DMS53 treated with DMSO at 0.1 percent for 48 hours (cell line): ENCODE measurements at regions not wholly inside any gene's neighbourhood (a gene's known extent, or its start where the extent isn't known, plus 50 kb on each side); places are given as distances from the start of the nearest gene placed in this dataset.
A peak's percentile ranks its signal among the peaks of the same experiment; 100 is the strongest.
"Not testable (repeated sequence)": the region's sequence is repeated elsewhere in the genome, so short reads cannot be mapped to it uniquely, and the experiment has no call there.

ENCODE experiments used
- DNase-seq: peaks from one replicate; lab custom pipeline; 2025; ENCODE audit not compliant: unreplicated experiment; lab: John Stamatoyannopoulos, UW

DNA sequence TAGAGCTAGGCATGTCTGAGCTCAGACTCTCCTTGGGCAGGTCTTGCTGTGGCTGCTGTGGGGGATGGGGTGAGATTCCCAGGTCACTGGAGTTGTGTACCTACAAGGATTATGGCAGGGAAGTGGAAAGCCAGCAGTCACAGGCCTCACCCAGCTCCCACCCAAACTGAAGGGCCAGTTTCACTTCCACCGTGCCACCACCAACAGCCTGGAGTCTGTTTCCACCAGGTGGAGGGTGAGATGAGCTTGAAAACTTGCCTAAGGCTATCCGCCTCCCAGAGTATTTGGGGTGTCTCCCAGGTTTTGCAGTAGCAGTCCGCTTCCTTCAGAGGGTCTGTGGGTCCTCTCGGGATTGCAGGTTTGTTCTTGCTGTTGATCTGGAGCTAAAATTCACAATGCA, 327.7 kb downstream of the PTPRC start:
- no peak for DNase-seq

DNA sequence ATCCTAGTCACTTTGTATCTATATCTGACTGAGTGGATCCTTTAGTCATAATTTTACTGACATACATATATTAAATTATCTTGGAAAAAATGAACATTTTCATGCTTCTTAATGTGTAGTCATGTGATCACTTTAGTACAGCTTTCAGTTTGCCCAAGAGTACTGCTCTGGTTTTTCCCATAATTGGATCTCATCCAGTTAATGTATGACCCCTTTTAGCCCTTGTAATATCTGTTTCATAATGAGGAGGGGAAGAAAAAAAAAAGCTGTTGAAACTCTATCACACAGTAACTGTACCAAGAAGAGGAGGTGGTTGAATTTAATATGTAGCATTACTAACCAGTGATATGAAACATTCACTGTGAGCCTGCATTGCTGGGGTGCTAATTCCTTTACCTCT, 328.7 kb downstream of the PTPRC start:
- no peak for DNase-seq

DNA sequence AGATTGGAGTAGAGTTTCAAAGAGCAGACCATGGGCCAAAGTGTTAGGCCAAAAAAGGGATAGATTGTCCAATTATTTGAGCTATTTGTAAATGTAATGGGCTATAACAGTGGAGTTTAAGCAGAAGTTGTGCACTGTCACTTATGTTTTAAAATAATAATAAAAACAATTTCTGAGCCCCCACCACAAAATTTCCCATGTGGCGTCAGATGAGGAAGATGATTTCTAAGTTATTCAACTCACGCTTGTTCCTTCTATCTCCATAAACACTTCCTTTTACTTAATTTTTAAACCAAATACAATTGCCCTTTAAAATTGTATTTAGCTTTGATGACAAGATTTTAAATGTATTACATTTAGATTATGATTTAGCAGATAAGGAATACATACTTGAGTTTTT, 330.0 kb downstream of the PTPRC start:
- DNase-seq: no peak

DNA sequence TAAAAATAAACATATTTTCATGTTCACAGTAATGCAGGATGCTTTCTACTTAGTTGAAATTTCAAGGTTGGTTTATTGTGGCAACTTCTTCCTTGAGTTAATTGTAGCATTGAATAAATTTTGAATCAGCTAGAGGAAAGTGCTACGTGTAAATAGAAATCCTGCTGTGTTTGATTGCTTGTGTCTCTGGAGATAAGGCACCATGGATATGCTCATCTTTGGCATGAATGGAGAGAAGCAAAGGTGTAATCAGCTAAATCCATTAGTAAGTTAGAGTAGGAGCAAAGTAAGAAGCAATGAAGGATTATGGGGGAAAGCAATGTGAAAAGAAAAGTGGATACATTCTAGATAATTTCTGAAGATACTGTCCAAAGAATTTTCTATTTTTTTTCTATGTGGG, 331.1 kb downstream of the PTPRC start:
- no peak for DNase-seq

DNA sequence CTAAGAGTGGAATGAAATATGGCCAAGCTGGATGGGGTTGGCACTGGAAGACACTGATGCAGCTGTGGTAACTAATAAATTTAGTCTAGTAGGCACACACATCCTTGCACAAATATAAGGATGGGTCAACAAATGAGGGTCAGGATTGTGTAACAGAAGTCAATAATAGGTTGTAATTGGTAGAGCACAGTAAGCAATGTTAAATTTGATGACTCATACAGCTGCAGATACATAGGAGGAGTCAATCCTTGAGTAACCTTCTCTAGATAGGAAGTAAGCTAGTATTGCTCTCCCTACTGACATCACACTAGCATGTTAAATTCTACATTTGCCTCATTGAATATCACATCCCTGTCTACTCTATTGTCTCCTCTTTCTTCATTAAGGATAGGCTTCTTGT, 332.1 kb downstream of the PTPRC start:
- DNase-seq: peak; percentile 77

DNA sequence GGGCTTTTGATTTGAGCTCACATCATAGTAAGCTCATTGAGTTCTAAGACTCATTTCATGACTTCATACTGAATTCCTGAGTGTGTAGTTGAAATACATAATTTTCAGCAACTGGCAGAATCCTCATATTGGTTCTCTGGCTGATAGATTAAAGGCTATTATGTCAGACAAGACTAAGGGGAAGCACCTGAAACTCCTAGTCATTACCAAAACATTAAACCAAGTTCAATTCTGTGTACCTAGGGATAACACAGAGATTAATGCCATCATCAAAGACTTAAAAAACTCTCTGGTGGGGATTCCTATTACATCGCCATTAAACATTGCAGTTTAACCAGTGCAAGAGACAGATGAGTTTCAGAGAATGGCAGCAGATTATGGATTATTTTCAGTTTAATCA, 339.1 kb downstream of the PTPRC start:
- DNase-seq: no peak

DNA sequence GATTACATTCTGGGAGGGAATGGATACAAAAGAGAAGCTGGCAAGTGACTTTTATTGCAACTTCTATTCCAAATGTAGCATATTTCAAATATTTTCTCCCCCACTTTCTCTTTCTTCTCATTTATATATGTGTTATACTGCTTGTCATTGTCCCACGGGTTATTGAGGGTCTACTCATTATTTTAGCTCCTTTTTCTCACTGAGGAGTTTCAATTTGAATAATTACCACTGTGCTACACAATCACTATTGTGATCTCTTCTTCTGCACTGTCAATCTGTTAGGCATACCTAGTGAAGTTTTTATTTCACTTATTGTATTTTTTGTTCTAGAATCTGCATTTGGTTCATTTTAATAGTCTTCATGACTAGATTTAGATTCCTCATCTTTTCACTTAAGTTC, 339.7 kb downstream of the PTPRC start:
- DNase-seq: no peak

DNA sequence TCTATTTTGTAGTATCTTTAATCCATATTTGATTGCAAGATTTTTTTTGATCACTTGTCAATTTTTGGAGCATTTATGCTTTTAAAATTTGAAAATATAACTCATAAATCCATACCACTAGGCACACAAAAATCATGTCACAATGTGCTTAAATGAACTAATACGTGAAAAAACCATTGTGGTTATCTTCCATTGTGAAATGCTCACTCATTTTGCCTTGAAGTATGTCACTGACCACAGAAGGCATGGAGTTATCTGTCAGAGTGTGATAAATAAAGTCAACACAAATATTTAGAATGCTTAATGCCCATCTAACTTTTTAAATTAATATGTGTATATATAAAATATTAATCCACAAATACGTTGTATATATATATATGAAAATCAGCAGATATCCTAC, 347.2 kb downstream of the PTPRC start:
- no peak for DNase-seq

DNA sequence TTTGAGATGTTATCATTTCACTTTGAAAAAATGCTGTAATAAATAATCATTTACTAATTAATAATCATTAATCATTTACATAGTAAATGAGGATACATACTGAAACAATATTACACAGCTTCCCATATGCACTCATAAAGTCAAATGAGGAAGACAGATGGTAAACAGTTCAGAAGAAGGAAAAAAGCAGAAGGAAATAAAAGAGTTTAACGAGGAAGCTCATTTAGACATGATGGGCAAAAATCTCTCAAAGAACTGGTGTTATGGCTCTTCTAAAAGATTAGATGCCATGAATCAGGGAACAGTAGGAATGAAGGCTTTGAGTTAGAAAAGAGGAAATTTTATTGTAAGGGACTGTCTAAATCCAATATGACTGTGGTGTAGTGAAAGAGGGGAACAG, 347.6 kb downstream of the PTPRC start:
- no peak for DNase-seq

DNA sequence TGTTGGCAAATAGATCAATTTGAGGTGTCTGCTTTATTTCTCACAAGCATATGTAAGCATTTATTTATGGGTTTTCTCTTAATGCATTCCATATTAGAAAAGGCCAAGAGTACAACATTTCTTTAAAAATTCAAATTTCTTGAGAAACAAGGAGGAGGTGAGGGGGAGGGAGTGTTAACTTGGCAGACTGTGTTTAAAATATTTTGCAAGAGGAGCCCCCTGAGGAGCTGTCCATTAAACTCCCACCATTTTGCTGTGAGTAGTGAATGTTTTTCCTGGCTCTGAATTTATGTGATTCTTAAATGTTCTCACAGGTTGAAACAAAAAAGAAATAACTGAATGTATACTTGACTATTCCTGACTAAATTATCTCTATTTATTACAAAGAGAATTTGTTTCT, 363.8 kb downstream of the PTPRC start:
- DNase-seq: no peak

DNA sequence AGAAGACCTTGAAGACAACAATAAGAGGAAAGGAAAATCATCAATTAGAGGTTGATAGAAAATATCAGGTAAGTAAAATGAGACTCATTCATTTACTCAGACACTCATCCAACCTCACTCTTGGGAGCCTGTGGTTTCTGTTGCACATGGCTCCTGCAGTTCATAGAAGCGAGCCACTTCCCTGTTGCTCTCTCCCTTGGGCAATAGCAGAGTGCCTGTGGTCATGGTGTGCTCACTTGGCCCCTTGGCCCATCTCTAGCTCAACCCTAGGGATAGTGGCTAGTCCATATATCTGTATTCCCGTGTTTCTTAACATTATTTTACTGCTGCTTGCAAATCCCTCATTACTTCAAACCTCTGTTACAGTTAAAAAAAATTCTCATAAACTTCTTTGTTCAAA, 368.6 kb downstream of the PTPRC start:
- no peak for DNase-seq

DNA sequence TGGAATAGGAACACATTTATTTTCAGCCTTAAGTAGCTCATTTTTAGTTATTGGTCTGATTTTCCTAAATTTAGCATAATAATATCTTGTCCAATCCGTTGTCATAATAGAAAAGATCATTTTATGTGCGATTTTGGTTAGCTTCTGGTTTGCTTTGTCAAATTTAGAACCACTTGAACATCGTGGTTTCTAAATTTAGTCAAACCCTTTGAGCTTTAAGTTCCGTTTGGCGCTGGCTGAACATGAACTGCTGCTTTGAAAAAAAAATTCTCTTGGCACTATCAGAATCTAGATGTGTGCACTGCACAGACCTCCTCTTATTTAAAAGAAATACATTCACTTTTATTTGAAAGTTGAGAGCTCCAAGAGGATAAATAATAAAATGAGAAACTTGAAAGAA, 370.6 kb downstream of the PTPRC start:
- DNase-seq: no peak

DNA sequence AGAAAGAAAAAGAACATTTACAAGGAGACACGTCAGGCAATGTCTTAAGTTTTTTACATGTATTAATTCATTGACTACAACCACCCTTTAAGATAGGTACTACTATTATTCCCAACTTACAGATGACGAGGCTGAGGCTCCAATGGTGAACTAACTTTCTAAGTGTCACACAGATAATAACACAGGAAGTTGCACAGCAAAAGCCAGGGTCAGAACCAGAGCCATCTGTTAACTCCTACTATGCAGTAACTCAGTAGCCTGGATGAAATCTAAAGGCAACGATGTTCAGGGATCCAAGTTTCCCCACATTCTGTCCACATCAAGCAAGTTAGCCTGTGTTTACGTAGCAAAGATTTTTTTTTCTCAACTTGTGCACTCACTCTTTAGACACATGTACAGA, 371.7 kb downstream of the PTPRC start:
- DNase-seq: no peak

DNA sequence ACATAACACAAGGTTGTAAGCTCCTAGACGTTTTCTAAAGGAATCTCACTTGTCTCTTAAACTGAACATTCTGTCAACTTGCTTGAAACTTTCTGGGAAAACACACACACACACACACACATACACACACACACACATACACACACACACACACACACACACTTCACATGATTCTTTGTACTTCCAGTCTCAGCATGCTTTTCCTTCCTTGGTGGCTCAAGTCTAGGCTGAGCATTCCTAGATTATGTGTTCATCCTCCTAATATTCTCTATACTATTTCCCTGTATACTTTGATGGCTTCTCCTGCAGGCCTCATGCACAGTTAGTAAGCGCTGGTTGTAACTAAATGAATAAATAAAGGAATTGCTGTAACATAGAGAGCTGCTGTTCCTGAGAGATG, 372.1 kb downstream of the PTPRC start:
- DNase-seq: no peak

DNA sequence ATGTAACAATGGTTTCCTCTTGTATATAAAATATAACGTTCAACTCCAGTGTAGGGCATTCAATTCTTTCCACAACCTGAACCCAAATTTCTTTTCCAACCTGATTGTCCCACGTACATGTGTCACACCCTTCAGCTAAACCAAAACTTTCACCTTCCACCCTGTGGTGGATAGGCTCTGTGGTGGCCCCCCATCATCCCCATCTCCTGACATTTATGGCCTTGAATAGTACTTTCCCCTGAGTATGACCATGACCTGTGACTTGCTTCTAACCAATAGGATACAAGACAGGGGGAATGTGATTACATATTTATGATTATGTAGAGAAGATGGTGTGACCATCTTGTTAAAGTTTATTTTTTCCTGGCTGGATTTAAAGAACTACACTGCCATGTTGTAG, 377.0 kb downstream of the PTPRC start:
- no peak for DNase-seq

DNA sequence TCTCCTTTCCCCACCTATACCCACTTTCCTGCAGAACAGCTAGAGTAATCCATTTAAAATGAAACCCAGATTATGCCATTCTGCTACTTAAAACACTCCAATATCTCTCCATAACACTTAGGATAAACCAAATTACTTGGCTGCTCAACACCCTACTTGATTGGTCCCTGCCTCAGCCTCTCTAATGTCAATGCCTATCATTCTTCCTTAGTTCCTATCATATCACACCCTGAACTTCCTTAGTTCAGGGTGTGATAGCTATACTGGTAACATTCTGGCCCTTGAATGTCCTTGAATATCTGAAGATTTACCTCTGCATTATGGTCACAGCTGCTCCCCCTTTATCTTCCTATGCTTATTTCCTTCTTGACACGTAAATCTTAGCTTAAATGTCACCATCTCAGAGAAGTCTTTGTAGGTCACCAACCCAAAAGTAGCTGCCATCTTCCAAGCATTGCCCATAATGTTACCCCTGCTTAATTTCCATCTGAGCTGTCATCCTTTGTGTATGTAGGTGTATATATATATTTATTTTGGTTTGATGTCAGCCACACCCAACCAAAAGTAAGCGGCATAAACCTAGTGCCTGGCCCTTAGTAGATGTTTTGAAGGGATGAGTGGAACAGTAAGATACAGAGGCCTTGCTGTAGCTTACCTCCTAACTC, 379.8 kb downstream of the PTPRC start:
- no peak for DNase-seq

DNA sequence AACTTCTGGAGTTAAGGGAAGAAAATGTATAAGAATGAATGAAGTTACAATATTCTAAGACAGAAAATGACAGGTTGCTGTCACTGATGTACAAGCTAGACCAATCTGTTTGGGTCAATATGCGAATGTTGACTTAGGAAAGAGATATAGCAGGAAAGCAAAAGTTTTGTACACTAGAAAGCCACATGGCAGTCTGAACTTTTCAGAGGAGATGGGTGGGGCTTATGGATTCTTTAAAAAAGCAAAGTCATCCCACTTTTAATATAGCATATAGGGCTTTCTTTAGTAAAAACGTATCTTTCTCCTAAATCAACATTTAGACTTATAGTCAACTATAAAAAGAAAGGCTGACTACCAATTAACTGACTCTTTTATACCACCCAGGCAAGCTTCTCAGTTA, 381.2 kb downstream of the PTPRC start:
- no peak for DNase-seq

DNA sequence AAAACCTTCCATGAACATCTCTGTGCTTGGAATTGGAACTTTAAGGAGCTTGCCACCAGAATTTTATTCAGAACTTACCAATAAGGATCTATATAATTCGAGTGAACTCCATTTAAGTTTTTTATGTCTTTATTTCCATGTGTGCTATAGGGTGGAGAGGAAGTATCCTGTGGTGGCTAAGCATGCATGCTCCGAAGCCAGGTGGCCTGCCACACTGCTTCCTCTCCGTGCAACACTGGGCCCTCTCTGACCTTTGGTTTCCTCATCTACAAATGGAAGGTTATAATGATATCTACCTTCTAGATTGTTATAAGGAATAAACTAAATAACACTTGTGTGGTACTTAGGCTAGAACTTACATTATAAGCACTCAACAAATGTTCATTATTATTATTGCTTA, 382.1 kb downstream of the PTPRC start:
- no peak for DNase-seq

DNA sequence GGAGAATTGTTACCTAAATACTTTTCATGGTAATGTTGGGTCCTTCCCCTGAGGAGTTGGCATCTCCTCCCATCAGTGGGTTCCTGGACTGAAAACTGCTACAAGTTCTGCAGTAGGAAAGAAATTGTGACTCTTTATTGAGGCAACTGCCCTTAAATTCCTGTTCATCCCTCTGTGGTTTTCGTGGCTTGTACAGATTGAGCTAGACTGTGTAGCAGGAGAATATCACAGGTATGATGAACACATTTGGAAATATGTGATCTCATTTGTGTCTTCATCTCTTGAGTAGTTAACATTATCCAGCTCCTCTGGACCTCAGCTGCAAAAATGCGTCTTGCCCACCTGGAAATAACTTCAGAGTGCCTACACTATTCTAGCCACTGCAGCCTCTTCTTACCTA, 390.6 kb downstream of the PTPRC start:
- DNase-seq: no peak

DNA sequence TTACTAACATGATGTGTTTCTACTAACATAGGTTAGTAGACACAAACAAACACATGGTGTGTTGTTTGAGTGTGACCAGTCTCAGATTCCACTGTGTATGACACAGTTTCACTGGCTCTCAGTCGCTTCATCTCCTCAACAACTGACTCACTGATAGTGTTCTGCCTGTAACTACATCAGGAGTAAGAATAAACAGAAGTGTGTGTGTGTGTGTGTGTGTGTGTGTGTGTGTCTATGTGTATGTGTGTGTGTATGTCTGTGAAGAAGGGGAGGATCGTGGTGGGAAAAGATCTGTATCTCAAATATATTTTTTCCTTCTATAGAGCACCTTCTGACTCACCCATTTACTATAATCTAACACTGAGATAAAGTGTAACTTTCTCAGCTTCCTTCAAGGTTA, 391.0 kb downstream of the PTPRC start:
- no peak for DNase-seq

DNA sequence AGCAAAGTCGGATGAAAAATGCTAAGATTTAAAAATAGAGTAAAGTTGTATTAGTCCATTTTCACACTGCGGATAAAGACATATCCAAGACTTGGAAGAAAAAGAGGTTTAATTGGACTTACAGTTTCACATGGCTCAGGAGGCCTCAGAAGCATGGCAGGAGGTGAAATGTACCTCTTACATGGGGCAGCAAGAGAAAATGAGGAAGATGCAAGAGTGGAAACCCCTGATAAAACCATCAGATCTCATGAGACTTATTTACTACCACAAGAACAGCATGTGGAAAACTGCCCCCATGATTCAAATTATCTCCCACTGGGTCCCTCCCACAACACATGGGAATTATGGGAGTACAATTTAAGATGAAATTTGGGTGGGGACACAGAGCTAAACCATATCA, 391.7 kb downstream of the PTPRC start:
- DNase-seq: not testable (repeated sequence)

DNA sequence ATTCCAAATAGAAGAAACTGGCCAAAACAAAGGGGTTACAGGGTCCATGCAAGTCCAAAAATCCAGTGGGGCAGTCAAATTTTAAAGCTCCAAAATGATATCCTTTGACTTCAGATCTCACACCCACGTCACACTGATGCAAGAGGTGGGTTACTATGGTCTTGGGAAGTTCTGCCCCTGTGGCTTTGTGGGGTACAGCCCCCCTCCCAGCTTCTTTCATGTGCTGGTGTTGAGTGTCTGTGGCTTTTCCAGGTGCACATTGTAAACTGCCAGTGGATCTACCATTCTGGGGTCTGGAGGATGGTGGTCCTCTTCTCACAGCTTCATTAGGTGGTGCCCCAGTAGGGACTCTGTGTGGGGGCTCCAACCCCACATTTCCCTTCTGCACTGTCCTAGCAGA, 392.3 kb downstream of the PTPRC start:
- not testable (repeated sequence) for DNase-seq

DNA sequence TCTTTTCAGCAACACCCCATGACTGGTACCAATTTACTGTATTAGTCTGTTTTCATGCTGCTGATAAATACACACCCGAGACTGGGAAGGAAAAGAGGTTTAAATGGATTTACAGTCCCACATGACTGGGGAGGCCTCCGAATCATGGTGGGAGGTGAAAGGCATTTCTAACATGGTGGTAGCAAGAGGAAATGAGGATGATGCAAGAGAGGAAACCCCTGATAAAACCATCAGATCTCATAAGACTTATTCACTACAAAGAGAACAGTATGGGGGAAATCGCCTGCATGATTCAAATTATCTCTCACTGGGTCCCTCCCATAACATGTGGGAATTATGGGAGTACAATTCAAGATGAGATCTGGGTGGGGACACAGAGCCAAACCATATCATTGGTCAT, 393.6 kb downstream of the PTPRC start:
- not testable (repeated sequence) for DNase-seq

DNA sequence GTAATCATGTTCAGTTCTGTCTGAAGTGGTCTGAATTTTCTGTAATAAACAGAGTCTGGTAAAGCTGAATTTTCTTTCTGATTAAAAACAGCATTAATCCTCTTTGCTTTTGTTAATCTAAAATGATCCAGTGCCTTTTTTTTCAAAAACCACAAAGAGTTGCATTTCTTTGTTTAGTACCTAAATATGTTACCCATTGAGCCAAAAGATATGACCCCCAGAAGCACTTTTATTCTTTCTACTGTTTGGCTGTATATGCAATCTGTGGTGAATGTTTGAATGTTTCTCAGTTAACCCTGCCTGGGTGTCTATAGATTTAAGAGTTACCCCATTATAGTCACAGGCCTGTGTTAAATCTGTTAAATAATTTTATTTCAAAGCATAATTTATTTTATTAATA, 394.8 kb downstream of the PTPRC start:
- no peak for DNase-seq
